Hepatocyte (in vitro differentiated cells): ENCODE measurements at regions not wholly inside any gene's neighbourhood (a gene's known extent, or its start where the extent isn't known, plus 50 kb on each side); places are given as distances from the start of the nearest gene placed in this dataset.

ENCODE experiments used
- CTCF ChIP-seq: fragments of 200-600 bp; sonication (generic); IDR thresholded peaks from 2 replicates; pipeline ENCODE4 v1.5.1; 2016; ENCODE audit warnings: antibody characterized with exemption, mild to moderate bottlenecking; ENCODE audit not compliant: poor library complexity
- EZH2 ChIP-seq: fragments of 200-600 bp; sonication (generic); IDR thresholded peaks from 2 replicates; pipeline ENCODE4 v1.6.1; 2016; ENCODE audit warnings: antibody characterized with exemption, mild to moderate bottlenecking, borderline replicate concordance
- EZH2phosphoT487 ChIP-seq: fragments of 200-600 bp; sonication (generic); IDR thresholded peaks from one replicate; pipeline ENCODE4 v1.6.1; 2018; ENCODE audit warnings: antibody characterized with exemption, mild to moderate bottlenecking, low read depth, moderate library complexity; ENCODE audit not compliant: unreplicated experiment, severe bottlenecking

GRCh38 chr22:48558016-48558415, 1269.7 kb downstream of the BRD1 start:
- TF ChIP-seq CTCF (no peak), EZH2 (no peak), EZH2phosphoT487 (no peak)
